NCI-H82 (cell line): ENCODE measurements at regions not wholly inside any gene's neighbourhood (a gene's known extent, or its start where the extent isn't known, plus 50 kb on each side); places are given as distances from the start of the nearest gene placed in this dataset.

ENCODE experiments used
- DNase-seq: peaks from one replicate; lab custom pipeline; 2025; lab: John Stamatoyannopoulos, UW

DNA sequence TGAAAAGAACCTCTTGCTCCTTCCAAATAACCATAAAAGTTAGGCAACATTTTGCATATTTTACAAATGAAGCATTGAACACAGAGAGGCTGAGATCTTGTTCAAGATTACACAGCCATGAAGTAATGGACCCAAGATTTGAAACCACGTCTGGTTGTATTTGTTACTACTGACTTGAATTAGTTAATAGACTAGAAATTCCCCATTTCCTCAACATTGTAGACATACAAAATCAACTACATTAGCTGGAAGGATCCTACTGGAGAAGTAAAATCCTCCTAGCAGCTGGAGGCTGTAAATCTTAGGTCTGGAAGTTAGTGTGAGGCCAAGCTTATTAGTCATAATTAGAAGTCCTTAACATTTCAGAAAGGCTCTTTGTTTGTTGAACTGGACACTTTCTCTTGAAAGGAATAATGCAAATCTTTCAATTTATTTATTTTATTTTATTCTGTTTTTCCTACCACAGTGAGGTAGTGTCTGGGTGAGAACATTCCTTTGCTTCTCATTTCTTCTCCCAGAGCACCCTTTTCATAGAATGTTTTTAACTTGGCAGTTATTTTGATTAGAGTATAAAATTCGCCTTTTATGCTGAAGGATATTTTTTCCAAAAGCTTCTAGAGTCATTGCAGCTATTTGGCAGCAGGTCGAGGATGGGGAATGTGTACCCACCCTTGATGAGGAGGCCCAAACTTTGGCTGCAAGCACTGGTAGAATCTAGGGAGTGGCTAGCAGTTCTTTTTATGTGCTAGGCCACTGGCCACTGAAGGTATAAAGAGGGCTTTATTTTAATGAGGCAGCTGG lies 62.0 kb upstream of the CLNK start:
- DNase-seq, result no peak

DNA sequence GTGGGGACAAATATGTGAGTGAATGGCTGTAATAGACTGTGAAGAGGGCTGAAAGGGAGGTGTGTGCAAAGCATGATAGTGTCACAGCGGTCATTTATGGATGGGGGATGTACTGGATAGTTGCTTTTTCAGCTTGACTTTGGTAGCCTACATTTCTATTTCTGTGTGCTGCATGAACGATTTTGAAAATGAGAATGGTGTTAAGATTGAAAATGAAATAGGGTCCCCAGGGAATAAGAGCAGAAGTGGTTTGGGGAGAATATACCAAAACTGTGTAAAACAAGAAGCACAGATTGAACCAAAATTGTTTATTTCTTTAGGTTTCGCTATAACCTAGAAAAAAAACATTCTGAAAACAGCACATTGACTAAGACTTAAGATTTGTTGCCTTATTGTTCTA lies 58.8 kb upstream of the CLNK start:
- no peak for DNase-seq

DNA sequence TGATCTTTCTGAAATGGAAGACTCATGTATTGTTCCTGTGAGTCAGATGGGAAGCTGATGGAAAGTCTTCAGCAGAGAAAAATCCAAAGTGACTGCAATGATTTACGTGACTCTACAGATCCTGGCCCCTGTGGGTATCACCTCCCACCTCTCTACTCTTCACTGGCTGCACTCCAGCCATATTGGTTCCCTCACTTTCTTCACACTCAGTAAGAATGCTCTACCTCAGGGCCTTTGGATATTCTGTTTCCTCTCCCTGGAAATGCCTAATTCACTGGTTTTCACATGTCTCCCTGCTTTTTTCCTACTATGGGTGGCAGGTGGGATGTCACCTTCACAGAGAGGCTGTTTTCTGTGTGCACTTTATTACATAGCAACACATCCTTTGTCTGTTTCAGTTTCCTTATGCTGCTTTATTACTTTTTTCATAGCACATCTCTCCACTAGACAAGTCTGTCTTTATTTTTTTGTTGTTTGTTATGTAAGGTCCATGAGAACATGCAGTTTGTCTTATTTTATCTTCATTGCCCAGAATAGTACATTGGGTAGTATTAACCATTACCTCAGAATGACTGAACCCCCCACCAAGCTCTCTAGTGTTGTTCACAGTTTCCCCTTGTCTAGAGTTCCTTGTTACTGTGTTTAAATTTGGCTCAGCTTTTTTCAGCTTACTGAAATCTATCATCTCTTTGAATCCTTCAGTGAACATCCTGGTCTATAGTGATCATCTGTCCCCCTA lies 57.6 kb upstream of the CLNK start:
- DNase-seq, result no peak

DNA sequence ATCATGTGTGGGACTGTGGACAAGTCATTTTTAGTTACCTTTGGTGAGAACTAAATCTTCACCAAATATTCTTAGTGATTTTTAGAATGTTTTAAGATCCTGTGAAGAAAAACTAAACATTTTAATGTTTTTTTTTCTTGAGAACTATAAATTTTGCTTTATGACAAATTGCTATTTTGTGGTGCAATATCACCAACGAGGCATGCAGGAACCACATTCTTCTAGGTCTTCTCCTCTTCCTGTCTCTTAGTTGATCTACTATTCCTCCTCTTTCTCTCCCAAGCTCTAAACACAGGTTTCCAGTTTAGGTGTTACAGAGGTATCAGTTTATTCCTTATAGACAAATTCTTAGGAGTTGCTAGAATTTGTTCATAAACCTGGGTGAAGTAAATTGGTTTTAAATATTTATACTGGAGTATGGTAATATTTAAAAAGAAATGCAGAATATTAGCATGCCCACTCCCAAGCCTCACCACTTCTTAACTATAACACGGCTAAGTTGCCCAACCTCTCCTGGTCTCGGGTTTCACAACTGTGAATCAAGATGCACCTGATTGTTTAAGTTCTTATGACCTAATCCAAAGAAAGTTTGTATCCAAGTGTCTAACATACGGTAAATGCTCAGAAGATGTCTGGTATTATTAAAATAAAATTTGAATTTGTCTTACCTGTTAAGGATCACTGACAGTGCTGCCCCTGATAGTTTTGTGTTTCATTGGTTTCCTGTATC lies 56.5 kb upstream of the CLNK start:
- no peak for DNase-seq

DNA sequence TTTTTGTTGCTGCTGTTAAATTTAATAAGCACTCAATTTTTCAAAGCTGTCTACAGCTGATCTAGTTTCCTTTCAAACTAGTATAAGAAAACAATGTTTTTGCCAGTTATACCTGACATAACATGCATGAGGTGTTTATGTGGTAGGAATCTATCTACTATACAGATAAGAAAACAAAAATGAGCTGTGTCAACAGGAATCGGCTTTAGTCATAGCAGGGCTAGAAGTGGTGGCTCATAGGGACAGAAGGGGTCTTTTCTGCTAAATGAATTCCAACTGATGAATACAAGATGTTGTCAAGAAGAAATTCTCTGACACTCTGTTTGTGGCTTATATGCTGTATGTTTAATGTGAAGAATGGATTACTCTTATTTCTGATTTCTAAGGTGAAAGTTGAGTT lies 55.7 kb upstream of the CLNK start:
- no peak for DNase-seq

DNA sequence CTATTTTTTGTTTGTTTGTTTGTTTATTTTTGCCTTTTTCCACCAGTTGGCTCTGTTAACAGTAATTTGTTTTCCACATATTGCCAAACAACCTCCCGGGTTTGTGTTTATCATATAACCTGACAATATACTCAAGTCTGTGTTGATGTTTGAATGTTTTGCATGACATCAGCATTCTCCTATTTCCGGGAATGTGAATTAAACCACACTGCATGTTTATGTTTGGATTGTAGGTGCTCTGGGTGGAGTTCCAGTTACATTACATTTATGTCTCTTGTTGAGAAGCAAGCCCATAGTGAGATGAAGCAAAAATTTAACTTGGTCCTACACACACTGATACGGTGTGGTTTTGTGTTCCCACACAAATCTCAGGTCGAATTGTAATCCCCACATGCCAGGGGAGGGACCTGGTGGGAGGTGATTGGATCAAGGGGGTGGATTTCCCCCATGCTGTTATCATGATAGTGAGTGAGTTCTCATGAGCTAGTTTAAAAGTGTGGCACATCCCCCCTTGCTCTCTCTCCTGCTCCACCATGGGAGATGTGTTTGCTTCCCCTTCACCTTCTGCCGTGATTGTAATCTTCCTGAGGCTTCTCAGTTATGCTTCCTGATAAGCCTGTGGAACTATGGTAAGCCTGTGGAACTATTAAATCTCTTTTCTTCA lies 54.4 kb upstream of the CLNK start:
- peak; percentile 5 for DNase-seq

DNA sequence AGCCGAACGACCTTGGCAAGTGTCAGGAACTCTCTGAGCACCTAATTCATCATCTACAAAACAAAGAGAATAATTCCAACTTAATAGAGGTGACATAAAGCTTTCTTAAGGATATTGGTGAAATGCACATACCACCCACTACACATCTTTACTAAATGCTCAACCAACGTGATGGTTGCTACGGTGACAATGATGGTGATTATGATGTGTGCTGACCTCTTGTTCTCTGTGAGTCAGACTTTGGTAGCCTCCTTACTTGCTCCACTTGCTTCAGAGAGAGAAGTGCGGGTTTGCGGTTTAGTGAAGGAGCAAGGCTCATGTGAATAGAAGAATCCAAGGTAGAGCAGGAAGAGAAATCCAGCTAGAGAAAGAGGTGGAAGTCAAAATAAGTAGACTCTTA lies 52.8 kb upstream of the CLNK start:
- DNase-seq, result no peak

DNA sequence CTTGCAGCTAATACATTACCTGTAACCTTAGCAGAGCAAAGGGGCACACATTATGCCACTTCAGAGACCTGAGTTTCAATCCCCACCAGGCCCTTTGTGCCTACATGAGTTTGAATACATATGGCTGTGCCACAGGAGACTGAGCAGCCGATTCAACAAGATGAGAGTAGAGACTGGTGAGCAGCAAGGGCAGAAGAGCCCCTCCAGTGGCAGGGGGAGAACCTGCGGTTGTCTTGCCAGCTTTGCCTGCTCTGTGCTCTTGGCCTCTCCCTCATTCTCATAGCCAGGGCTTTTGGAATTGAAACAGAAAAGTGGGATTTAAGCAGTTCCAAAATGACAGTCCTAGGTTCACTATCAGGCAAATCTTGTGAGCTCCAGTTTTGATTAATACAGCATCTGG lies 52.3 kb upstream of the CLNK start:
- DNase-seq, result no peak

DNA sequence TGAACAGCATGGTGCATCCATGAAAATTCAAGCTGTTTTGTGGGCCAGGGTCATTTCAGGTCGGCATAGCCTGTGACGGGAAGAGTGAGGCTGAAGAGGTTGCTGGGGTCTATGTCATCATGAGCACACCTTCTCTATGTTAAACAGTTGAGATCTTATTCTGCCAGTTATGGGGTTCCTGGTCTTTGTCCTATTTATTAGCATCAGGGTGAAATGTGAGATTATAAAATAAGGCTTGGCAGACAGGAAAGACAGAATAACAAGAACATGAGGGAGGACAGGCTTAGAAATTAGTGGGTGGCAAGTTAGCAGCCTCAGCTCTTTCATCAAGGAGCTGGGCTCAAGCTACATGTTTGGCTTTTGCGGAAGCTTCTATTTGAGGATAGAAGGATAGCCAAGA lies 51.7 kb upstream of the CLNK start:
- DNase-seq, result no peak

DNA sequence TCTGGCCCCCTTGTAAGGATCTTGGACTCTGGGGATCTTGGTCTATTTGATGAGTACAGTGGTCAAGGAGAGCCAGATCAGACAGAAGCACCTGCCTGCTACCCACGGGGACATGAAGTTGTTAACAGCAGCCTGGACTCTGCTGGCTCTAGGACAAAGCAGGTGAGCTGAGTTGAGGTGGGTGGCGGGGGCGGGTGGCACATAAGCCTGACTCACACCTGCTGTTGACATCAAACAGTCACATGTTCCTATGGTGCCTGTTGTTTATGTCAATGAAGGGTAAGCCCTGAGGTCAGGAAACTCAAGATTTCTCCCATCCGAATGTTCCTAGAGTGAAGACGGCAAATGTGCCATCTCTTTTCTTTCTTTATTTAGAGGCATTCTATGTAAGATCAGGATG lies 50.1 kb upstream of the CLNK start:
- DNase-seq, result no peak
